HCT116 (cell line): ENCODE measurements at regions not wholly inside any gene's neighbourhood (a gene's known extent, or its start where the extent isn't known, plus 50 kb on each side); places are given as distances from the start of the nearest gene placed in this dataset.

Experiments used
- ATAC-seq: fragments of 200-7000 bp; cut with Tn5 transposase; 2 replicates; pipeline ENCODE4 v1.9.1; 2020; ENCODE audit warnings: mild to moderate bottlenecking, moderate library complexity
- BruUV-seq: library from RNA; stranded (reverse); fragments of 400-500 nt; replicated peaks from 2 replicates; lab custom pipeline; 2021; lab: Mats Ljungman, UMichigan
- CTCF ChIA-PET: fragments of 300-600 bp; sonication (Branson Sonifier 250); formaldehyde crosslinking; loops from one replicate; lab custom pipeline; 2021; ENCODE audit warnings: antibody characterized with exemption; lab: Charles Lee
- POLR2A ChIA-PET: fragments of 300-600, 350-600 bp; sonication (Branson Sonifier 250); formaldehyde crosslinking; loops from one replicate; lab custom pipeline; 2021; ENCODE audit warnings: antibody characterized with exemption; lab: Charles Lee
- RAD21 ChIA-PET, 2 experiments: fragments of 300-600 bp; sonication (Branson Sonifier 250); formaldehyde crosslinking; loops; one replicate each; lab custom pipeline; 2023; ENCODE audit warnings: low total read pairs in 2 of 2; ENCODE audit not compliant: uncharacterized antibody in 2 of 2, unreplicated experiment in 2 of 2, low non-redundant PET in 1 of 2; lab: Charles Lee
- DNase-seq: peaks from one replicate; pipeline ENCODE4 v3.0.0-alpha.2; 2010; ENCODE audit warnings: low read depth, low spot score
- H2AFZ ChIP-seq: fragments of 200-600 bp; shearing (Covaris generic), sonication (generic); 2 replicates; pipeline ENCODE4 v1.6.1; 2017; ENCODE audit warnings: low read depth, mixed run types, mixed read lengths, antibody characterized with exemption, low read length; ENCODE audit not compliant: poor library complexity, severe bottlenecking
- H3K27ac ChIP-seq: 2 replicates; pipeline ENCODE4 v1.5.1; 2012; ENCODE audit warnings: low read depth, low read length
- H3K27me3 ChIP-seq: fragments of 200-600 bp; sonication (generic); 2 replicates; pipeline ENCODE4 v1.6.1; 2016; ENCODE audit warnings: mixed run types, low read length, mixed read lengths; ENCODE audit not compliant: insufficient read depth
- H3K36me3 ChIP-seq, 2 experiments: fragments of 200-500 bp in 1 of 2; fragments of 200-600 bp in 1 of 2; sonication (Bioruptor generic) in 1 of 2; sonication (generic) in 1 of 2; 2 replicates each; pipeline versions ENCODE4 v1.5.1 to v1.6.1; 2014 to 2016; ENCODE audit warnings: low read length in 2 of 2, inconsistent platforms in 1 of 2, mixed read lengths in 1 of 2, mixed run types in 1 of 2; ENCODE audit not compliant: insufficient read depth in 2 of 2, control insufficient read depth in 1 of 2
- H3K4me1 ChIP-seq, 2 experiments: fragments of 200-600 bp in 1 of 2; sonication (generic) in 1 of 2; 2 replicates each; pipeline versions ENCODE4 v1.5.1 to v1.6.1; 2012 to 2017; ENCODE audit warnings: low read length in 2 of 2, inconsistent platforms in 1 of 2, mild to moderate bottlenecking in 1 of 2, mixed read lengths in 1 of 2, mixed run types in 1 of 2, moderate library complexity in 1 of 2; ENCODE audit not compliant: insufficient read depth in 2 of 2, control insufficient read depth in 1 of 2
- H3K4me2 ChIP-seq: fragments of 200-600 bp; sonication (generic); 2 replicates; pipeline ENCODE4 v1.6.1; 2017; ENCODE audit warnings: mixed run types, low read length, mixed read lengths
- H3K4me3 ChIP-seq, 2 experiments: fragments of 200-600 bp in 1 of 2; sonication (generic) in 1 of 2; replicated peaks in 1 of 2; 2 replicates each; pipeline ENCODE4 v1.5.1; 2011 to 2016; ENCODE audit warnings: low read length in 2 of 2, control low read depth in 1 of 2, low read depth in 1 of 2, mild to moderate bottlenecking in 1 of 2, mixed read lengths in 1 of 2, mixed run types in 1 of 2
- H3K79me2 ChIP-seq: fragments of 200-600 bp; sonication (generic); 2 replicates; pipeline ENCODE4 v1.6.1; 2017; ENCODE audit warnings: mild to moderate bottlenecking, mixed run types, low read length, moderate library complexity, mixed read lengths; ENCODE audit not compliant: insufficient read depth
- H3K9ac ChIP-seq: fragments of 200-600 bp; sonication (generic); 2 replicates; pipeline ENCODE4 v1.6.1; 2016; ENCODE audit warnings: low read length, mixed read lengths
- H3K9me2 ChIP-seq: fragments of 200-600 bp; sonication (generic), shearing (Covaris generic); 2 replicates; pipeline ENCODE4 v1.6.1; 2017; ENCODE audit warnings: mixed run types, mild to moderate bottlenecking, moderate library complexity; ENCODE audit not compliant: insufficient read depth
- H3K9me3 ChIP-seq, 2 experiments: fragments of 200-500 bp in 1 of 2; fragments of 200-600 bp in 1 of 2; sonication (Bioruptor generic) in 1 of 2; sonication (generic) in 1 of 2; 2 replicates each; pipeline ENCODE4 v1.6.1; 2014 to 2017; ENCODE audit warnings: low read length in 2 of 2, mixed read lengths in 2 of 2, inconsistent platforms in 1 of 2, low read depth in 1 of 2, mild to moderate bottlenecking in 1 of 2, mixed run types in 1 of 2, moderate library complexity in 1 of 2; ENCODE audit not compliant: control insufficient read depth in 1 of 2, insufficient read depth in 1 of 2
- H4K20me1 ChIP-seq: fragments of 200-600 bp; sonication (generic), shearing (Covaris generic); 2 replicates; pipeline ENCODE4 v1.6.1; 2017; ENCODE audit warnings: mixed run types, mild to moderate bottlenecking, moderate library complexity; ENCODE audit not compliant: insufficient read depth
- CTCF ChIP-seq, 3 experiments: fragments of 200-600 bp in 1 of 3; sonication (generic) in 1 of 3; IDR thresholded peaks in 2 of 3; conservative IDR thresholded peaks in 1 of 3; 2 replicates each; pipeline ENCODE4 v1.5.1; 2012 to 2017; ENCODE audit warnings: low read depth in 2 of 3, low read length in 2 of 3, antibody characterized with exemption in 1 of 3, borderline replicate concordance in 1 of 3, control low read depth in 1 of 3, mild to moderate bottlenecking in 1 of 3, mixed read lengths in 1 of 3, mixed run types in 1 of 3, moderate library complexity in 1 of 3; ENCODE audit not compliant: insufficient read depth in 1 of 3
- ELF1 ChIP-seq: IDR thresholded peaks from 2 replicates; pipeline ENCODE4 v1.6.1; 2012; ENCODE audit warnings: low read depth, borderline replicate concordance
- FOSL1 ChIP-seq: IDR thresholded peaks from 2 replicates; pipeline ENCODE4 v1.6.1; 2012; ENCODE audit warnings: low read depth
- RAD21 ChIP-seq: IDR thresholded peaks from 2 replicates; pipeline ENCODE4 v1.6.1; 2012; ENCODE audit warnings: low read depth, mild to moderate bottlenecking
- SIN3A ChIP-seq: IDR thresholded peaks from 2 replicates; pipeline ENCODE4 v1.6.1; 2012; ENCODE audit warnings: low read depth
- SRF ChIP-seq: IDR thresholded peaks from 2 replicates; pipeline ENCODE4 v1.6.1; 2012; ENCODE audit warnings: low read depth
- ZFX ChIP-seq: fragments of 450-650 bp; IDR thresholded peaks from 2 replicates; pipeline ENCODE4 v1.6.1; 2017
- intact Hi-C: fragments of 100-400 bp; cut with micrococcal nuclease; formaldehyde crosslinking; loops from 2 replicates; pipeline ENCODE4 v1.10.0; 2022

DNA sequence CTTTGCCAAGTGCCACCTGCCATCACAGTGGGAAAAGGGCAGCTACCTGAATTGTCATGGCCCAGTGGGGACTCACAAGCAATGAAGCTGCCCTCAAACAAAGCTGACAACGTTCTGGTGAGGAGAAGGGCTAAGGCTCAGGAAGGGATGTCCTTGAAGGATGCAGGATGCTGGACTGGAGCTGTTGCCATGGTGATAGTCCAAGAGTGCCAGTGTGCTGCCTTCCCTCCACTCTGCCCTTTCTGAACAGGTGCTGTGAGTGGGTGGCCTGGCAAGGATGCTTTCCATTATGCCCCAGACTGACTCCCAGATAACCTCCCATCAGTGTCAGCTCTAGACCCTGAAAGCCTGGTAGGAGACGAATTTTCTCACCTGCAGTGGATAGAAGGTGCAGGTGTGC lies 137.8 kb upstream of the GYPC start (continued):
- TF ChIP-seq CTCF (IDR thresholded peaks at IDR 0.05 in 2 of 3, conservative IDR thresholded peaks at IDR 0.05 in 1 of 3; ENCODE audit: borderline replicate concordance in 1 of 3, insufficient read depth in 1 of 3, low read depth in 2 of 3, low read length in 2 of 3) (no peak), ZFX (no peak), SIN3A (no peak), FOSL1 (no peak), SRF (no peak), ELF1 (no peak)

GRCh38 chr2:126527836-126528490 lies 128.0 kb upstream of the GYPC start:
- H3K27ac ChIP-seq: no peak overlapping the region
- H3K79me2 ChIP-seq: no peaks in the 10 kb centered on the region
- no TSS peak for BruUV-seq
- no peaks in the 10 kb centered on the region for H4K20me1 ChIP-seq
- no peak overlapping the region for H3K4me3 ChIP-seq
- ATAC-seq: peak; percentile 74
- TF ChIP-seq ELF1 (no peak), CTCF (IDR thresholded peaks at IDR 0.05 in 2 of 3, conservative IDR thresholded peaks at IDR 0.05 in 1 of 3; ENCODE audit: borderline replicate concordance in 1 of 3, insufficient read depth in 1 of 3, low read depth in 2 of 3, low read length in 2 of 3) (peak; percentile 28 to 63 (median 62); a peak in 5 of 6 replicates), RAD21 (peak; percentile 48)
- TF ChIP-seq, all 23 proteins: peak for 2
- Histone ChIP-seq H2AFZ (no peak overlapping the region), H3K27me3 (no peaks in the 10 kb centered on the region), H3K36me3 (no peaks in the 10 kb centered on the region), H3K4me2 (no peak overlapping the region), H3K4me1 (no peaks in the 10 kb centered on the region), H3K9me3 (no peaks in the 10 kb centered on the region), H3K9ac (no peak overlapping the region), H3K9me2 (no peaks in the 10 kb centered on the region)
- intact Hi-C loops: loop anchor here (1.0 to 5.0 kb wide), 2 partner anchors 249 to 444 kb away; no protein-coding TSS in a partner anchor
- peak; percentile 13 for DNase-seq
- ChIA-PET POLR2A (no interaction called here), RAD21 (no interaction called here), CTCF (interaction anchor here (0.8 to 2.7 kb wide), 9 partner anchors 8 to 444 kb away, joined by 3 to 31 read pairs (median 3); no protein-coding TSS in a partner anchor)
